Sciatic nerve (tissue), 2 donors: ENCODE measurements at regions not wholly inside any gene's neighbourhood (a gene's known extent, or its start where the extent isn't known, plus 50 kb on each side); places are given as distances from the start of the nearest gene placed in this dataset.

Experiments used
- ATAC-seq: fragments of 200-7000 bp; cut with Tn5 transposase; one replicate; pipeline ENCODE4 v1.9.1; 2020; ENCODE audit warnings: mild to moderate bottlenecking, moderate library complexity
- DNase-seq: peaks from one replicate; pipeline ENCODE4 v3.0.0-alpha.2; 2020; ENCODE audit warnings: low spot score
- intact Hi-C: fragments of 100-400 bp; cut with DNase I; formaldehyde crosslinking; loops from one replicate; pipeline ENCODE4 v1.14.2; 2022
- donor health status: DM: no; HTN: no; CAD: no.
- donor health status: DM: no; HTN: no; CAD: no.

- ATAC-seq = no peak
- intact Hi-C loops = no loop called here
- DNase-seq = no peak
Observed at GRCh38 chr7:16189026-16189715, 232.2 kb downstream of the CRPPA start.

GRCh38 chr7:16187131-16187530, 234.2 kb downstream of the CRPPA start:
- DNase-seq (no peak), ATAC-seq (no peak)
- intact Hi-C loops = no loop called here

- DNase-seq (no peak), ATAC-seq (no peak)
- intact Hi-C loops = no loop called here
Observed at GRCh38 chr7:16178585-16178984, 242.8 kb downstream of the CRPPA start.

GRCh38 chr7:16178092-16178491, 243.2 kb downstream of the CRPPA start:
- DNase-seq (no peak), ATAC-seq (no peak)
- intact Hi-C loops = no loop called here

GRCh38 chr7:16174253-16174652, 247.1 kb downstream of the CRPPA start:
- DNase-seq (no peak), ATAC-seq (no peak)
- intact Hi-C loops = no loop called here

- ATAC-seq (no peak), DNase-seq (no peak)
- intact Hi-C loops = no loop called here
Observed at GRCh38 chr7:16172366-16172765, 249.0 kb downstream of the CRPPA start.

GRCh38 chr7:16171928-16172327, 249.4 kb downstream of the CRPPA start:
- intact Hi-C loops = no loop called here
- no peak for DNase-seq
- ATAC-seq = no peak

- intact Hi-C loops = no loop called here
- DNase-seq = no peak
Observed at GRCh38 chr7:16170671-16171070, 250.7 kb downstream of the CRPPA start.

GRCh38 chr7:16169537-16169936, 251.8 kb downstream of the CRPPA start:
- intact Hi-C loops = no loop called here
- DNase-seq (no peak), ATAC-seq (no peak)

More at GRCh38 chr7:16170671-16171070, 250.7 kb downstream of the CRPPA start:
- ATAC-seq = no peak

GRCh38 chr7:16167526-16167925, 253.8 kb downstream of the CRPPA start:
- no peak for ATAC-seq
- intact Hi-C loops = no loop called here
- DNase-seq = no peak

- DNase-seq = no peak
- intact Hi-C loops = no loop called here
- ATAC-seq = no peak
Observed at GRCh38 chr7:16144361-16144760, 277.0 kb downstream of the CRPPA start.

- DNase-seq (no peak), ATAC-seq (no peak)
- intact Hi-C loops = no loop called here
Observed at GRCh38 chr7:16137944-16138343, 283.4 kb downstream of the CRPPA start.

GRCh38 chr7:16136896-16137295, 284.4 kb downstream of the CRPPA start:
- intact Hi-C loops = no loop called here
- DNase-seq (no peak), ATAC-seq (no peak)

- ATAC-seq (no peak), DNase-seq (no peak)
- intact Hi-C loops = no loop called here
Observed at GRCh38 chr7:16135658-16136057, 285.7 kb downstream of the CRPPA start.

GRCh38 chr7:16130111-16131110, 290.9 kb downstream of the CRPPA start:
- intact Hi-C loops = no loop called here
- ATAC-seq = no peak
- no peak for DNase-seq

- no peak for DNase-seq
- intact Hi-C loops = no loop called here
- ATAC-seq = no peak
Observed at GRCh38 chr7:16129431-16130110, 291.8 kb downstream of the CRPPA start.

- ATAC-seq = no peak
- intact Hi-C loops = no loop called here
- DNase-seq = no peak
Observed at GRCh38 chr7:16123117-16123770, 298.1 kb downstream of the CRPPA start.

- intact Hi-C loops = no loop called here
Observed at GRCh38 chr7:16121876-16122390, 299.4 kb downstream of the CRPPA start.

GRCh38 chr7:16115374-16115773, 306.0 kb downstream of the CRPPA start:
- ATAC-seq = no peak
- intact Hi-C loops = no loop called here
- DNase-seq = no peak

More at GRCh38 chr7:16121876-16122390, 299.4 kb downstream of the CRPPA start:
- no peak for ATAC-seq
- DNase-seq = no peak
